Stimulated activated naive B cell treated with anti-CD40 and anti-IgM and Interleukin-4, amounts not matched to agents 10 μg/mL and 1 μg/mL and 100 μg/mL, for 72 hours (primary cell): ENCODE measurements at regions not wholly inside any gene's neighbourhood (a gene's known extent, or its start where the extent isn't known, plus 50 kb on each side); places are given as distances from the start of the nearest gene placed in this dataset.

ENCODE experiments used
- ATAC-seq, 2 donors: fragments of 150-1000 bp; cut with Tn5 transposase; replicated peaks; 2 replicates each; pipeline ENCODE4 v1.10.0; 2021; ENCODE audit warnings: moderate library complexity in 1 of 2
- DNase-seq: peaks from one replicate; pipeline ENCODE4 v3.0.0; 2021
- H3K27ac Mint-ChIP-seq: one replicate; pipeline ENCODE4 v1.8.0; 2022; ENCODE audit warnings: mild to moderate bottlenecking, mixed read lengths
- H3K27me3 Mint-ChIP-seq, 2 donors: one replicate each; pipeline ENCODE4 v1.8.0; 2022; ENCODE audit warnings: mixed read lengths in 2 of 2
- H3K36me3 Mint-ChIP-seq, 2 donors: one replicate each; pipeline ENCODE4 v1.8.0; 2022; ENCODE audit warnings: mixed read lengths in 2 of 2, mild to moderate bottlenecking in 1 of 2
- H3K4me1 Mint-ChIP-seq, 2 donors: one replicate each; pipeline ENCODE4 v1.8.0; 2022; ENCODE audit warnings: mixed read lengths in 2 of 2, mild to moderate bottlenecking in 1 of 2
- H3K4me3 Mint-ChIP-seq, 2 donors: one replicate each; pipeline ENCODE4 v1.8.0; 2022; ENCODE audit warnings: mild to moderate bottlenecking in 2 of 2, mixed read lengths in 2 of 2, moderate library complexity in 1 of 2
- H3K9me3 Mint-ChIP-seq, 2 donors: one replicate each; pipeline ENCODE4 v1.8.0; 2022; ENCODE audit warnings: mixed read lengths in 2 of 2, mild to moderate bottlenecking in 1 of 2

DNA sequence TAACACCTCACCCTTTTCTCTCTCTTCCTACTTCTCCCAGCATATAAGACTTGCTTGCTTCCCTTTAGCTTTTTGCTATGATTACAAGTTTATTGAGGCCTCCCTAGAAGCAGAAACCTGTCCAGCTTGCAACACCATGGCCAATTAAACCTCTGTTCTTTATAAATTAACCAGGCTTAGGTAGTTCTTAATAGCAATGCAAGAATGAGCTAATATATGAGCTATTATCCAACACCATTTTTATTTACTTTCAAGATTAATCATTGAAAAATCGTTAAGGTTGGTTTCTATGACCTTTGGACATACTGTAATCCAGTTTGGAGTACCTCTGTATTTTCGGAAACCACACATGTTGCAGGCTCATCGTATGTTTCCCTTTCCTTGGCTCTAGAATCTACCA, 643.1 kb downstream of the ZPLD1 start:
- Mint-ChIP-seq H3K27me3 (no peaks in the 10 kb centered on the region), H3K27ac (no peak overlapping the region)

DNA sequence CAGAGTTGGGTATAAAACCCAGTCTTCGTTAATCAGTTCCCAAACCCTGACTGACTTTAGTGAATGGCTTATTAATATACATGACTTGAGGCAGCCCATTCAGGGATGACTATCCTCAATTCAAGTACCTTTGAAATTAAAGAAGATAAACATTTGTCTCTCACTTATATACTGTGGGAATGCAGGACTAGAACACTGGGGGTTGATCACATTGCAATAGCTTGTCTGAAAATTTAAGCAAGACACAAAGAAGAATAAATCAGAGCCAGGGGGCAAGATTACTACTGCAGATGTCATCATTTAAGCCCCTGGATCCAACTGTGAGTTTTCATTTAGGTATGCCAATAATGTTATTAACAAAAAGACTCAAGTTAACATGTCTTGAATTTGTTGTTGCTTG, 647.7 kb downstream of the ZPLD1 start:
- H3K4me1 Mint-ChIP-seq = no peaks in the 10 kb centered on the region
- no peaks in the 10 kb centered on the region for H3K36me3 Mint-ChIP-seq
- ATAC-seq = no peak
- no peaks in the 10 kb centered on the region for H3K27me3 Mint-ChIP-seq
- no peaks in the 10 kb centered on the region for H3K9me3 Mint-ChIP-seq
- H3K4me3 Mint-ChIP-seq = no peak overlapping the region
- no peak for DNase-seq
- H3K27ac Mint-ChIP-seq = no peak overlapping the region

More for the DNA sequence above, 643.1 kb downstream of the ZPLD1 start:
- no peaks in the 10 kb centered on the region for H3K4me1 Mint-ChIP-seq
- no peaks in the 10 kb centered on the region for H3K36me3 Mint-ChIP-seq
- ATAC-seq (no peak), DNase-seq (no peak)
- no peak overlapping the region for H3K4me3 Mint-ChIP-seq
- H3K9me3 Mint-ChIP-seq = no peaks in the 10 kb centered on the region

- Mint-ChIP-seq H3K9me3 (no peaks in the 10 kb centered on the region), H3K4me1 (no peaks in the 10 kb centered on the region), H3K36me3 (no peaks in the 10 kb centered on the region), H3K27me3 (no peaks in the 10 kb centered on the region), H3K4me3 (no peak overlapping the region), H3K27ac (no peak overlapping the region)
- DNase-seq (no peak), ATAC-seq (no peak)
Measured at GRCh38 chr3:103083848-103084631, 649.2 kb downstream of the ZPLD1 start.

DNA sequence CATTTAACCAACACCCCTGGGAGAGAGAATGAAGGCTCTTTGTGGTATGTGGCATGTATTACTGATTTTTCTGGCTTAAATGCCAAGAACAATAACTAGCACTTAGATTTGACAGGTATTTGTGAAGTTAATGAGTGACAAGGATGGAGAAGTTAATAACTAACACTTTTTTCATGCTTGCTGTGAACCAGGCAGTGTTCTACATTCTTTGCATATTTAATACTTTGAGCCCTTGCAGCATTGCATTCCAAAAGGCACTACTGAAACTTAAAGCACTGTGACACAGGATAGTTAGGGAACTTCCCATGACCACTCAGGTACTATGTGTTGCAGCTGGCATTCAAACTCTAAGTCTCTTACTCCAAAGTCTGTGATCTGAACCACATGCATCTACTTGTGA, 650.6 kb downstream of the ZPLD1 start:
- H3K27ac Mint-ChIP-seq = no peak overlapping the region
- no peaks in the 10 kb centered on the region for H3K27me3 Mint-ChIP-seq
- H3K4me1 Mint-ChIP-seq = no peaks in the 10 kb centered on the region
- ATAC-seq (no peak), DNase-seq (no peak)
- H3K36me3 Mint-ChIP-seq = no peaks in the 10 kb centered on the region
- H3K9me3 Mint-ChIP-seq = no peaks in the 10 kb centered on the region
- no peak overlapping the region for H3K4me3 Mint-ChIP-seq

DNA sequence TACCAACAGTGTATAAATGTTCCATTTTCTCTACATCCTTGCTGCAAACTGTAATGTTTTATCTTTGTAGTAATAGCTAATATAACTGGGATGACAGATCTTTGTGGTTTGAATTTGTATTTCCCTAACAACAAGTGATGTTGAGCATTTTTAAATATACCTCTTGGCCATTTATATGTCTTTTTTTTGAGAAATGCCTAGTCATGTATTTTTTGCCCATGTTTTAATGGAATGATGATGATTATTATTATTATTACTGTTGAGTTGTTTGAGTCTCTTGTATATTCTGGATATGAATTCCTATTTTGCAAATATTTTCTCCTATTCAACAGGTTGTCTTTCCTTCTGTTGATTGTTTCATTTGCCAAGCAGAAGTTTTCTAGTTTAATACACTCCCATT, 654.9 kb downstream of the ZPLD1 start:
- H3K27ac Mint-ChIP-seq = no peak overlapping the region
- DNase-seq (no peak), ATAC-seq (no peak)
- no peaks in the 10 kb centered on the region for H3K27me3 Mint-ChIP-seq
- H3K36me3 Mint-ChIP-seq = no peaks in the 10 kb centered on the region
- peaks cover 0 to 2% of the 10 kb centered on the region in 2 donors for H3K9me3 Mint-ChIP-seq
- H3K4me3 Mint-ChIP-seq = no peak overlapping the region
- H3K4me1 Mint-ChIP-seq = no peaks in the 10 kb centered on the region

DNA sequence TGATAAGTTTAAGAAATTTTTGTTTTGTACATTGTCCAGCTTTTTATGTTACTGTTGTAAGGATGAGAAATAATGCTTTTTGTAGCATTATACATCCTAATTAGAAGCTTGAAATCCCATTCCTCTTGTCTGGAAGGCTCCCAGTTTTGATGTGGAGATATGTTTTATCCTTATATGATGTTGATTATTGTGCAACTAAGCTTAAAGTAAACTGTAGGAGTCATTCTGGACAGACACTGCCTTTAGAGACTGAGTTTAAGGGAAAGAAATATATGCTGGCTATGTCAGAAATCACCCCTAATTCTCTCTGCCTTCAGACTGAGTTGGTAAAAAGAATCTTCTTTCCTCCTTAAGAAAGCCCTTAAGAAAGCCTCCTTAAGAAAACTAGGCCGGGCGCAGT, 670.4 kb downstream of the ZPLD1 start:
- Mint-ChIP-seq H3K4me3 (no peak overlapping the region), H3K27ac (no peak overlapping the region), H3K9me3 (peaks cover 0 to under 1% of the 10 kb centered on the region in 2 donors), H3K36me3 (no peaks in the 10 kb centered on the region), H3K27me3 (no peaks in the 10 kb centered on the region), H3K4me1 (no peaks in the 10 kb centered on the region)
- no peak for DNase-seq
- ATAC-seq = no peak

DNA sequence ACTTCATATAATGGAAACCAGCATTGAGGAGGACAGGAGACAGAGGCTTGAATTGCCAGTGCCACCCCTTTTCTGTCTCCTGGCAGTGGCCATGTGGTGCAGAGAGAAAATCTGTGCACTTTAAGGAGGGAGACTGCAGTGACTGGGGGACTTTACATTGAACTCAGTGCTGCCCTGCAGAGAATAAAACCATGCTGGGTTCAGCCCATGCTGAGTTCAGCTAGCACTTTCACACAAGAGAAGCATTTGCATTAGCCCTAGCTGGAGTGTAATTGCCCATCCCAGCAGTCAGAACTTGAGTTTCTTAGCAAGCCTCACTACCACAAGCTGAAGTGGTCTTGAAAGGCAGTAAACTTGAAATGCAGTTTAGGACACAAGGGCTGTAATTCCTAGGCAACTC, 677.5 kb downstream of the ZPLD1 start:
- H3K4me3 Mint-ChIP-seq = no peak overlapping the region
- no peaks in the 10 kb centered on the region for H3K27me3 Mint-ChIP-seq

GRCh38 chr3:103126115-103126514, 691.3 kb downstream of the ZPLD1 start:
- H3K36me3 Mint-ChIP-seq = no peaks in the 10 kb centered on the region
- H3K4me1 Mint-ChIP-seq = no peaks in the 10 kb centered on the region
- no peak overlapping the region for H3K27ac Mint-ChIP-seq
- peaks cover 0 to 4% of the 10 kb centered on the region in 2 donors for H3K9me3 Mint-ChIP-seq
- H3K27me3 Mint-ChIP-seq = no peaks in the 10 kb centered on the region
- DNase-seq (no peak), ATAC-seq (no peak)
- H3K4me3 Mint-ChIP-seq = no peak overlapping the region

More for the DNA sequence above, 677.5 kb downstream of the ZPLD1 start:
- Mint-ChIP-seq H3K36me3 (no peaks in the 10 kb centered on the region), H3K9me3 (no peaks in the 10 kb centered on the region), H3K4me1 (no peaks in the 10 kb centered on the region), H3K27ac (no peak overlapping the region)
- ATAC-seq = no peak
- DNase-seq = no peak

- Mint-ChIP-seq H3K36me3 (no peaks in the 10 kb centered on the region), H3K9me3 (peaks cover 0 to 4% of the 10 kb centered on the region in 2 donors), H3K4me3 (no peak overlapping the region), H3K27me3 (no peaks in the 10 kb centered on the region), H3K27ac (no peak overlapping the region), H3K4me1 (no peaks in the 10 kb centered on the region)
- ATAC-seq = no peak
- DNase-seq = no peak
Measured at GRCh38 chr3:103127098-103127630, 692.3 kb downstream of the ZPLD1 start.

DNA sequence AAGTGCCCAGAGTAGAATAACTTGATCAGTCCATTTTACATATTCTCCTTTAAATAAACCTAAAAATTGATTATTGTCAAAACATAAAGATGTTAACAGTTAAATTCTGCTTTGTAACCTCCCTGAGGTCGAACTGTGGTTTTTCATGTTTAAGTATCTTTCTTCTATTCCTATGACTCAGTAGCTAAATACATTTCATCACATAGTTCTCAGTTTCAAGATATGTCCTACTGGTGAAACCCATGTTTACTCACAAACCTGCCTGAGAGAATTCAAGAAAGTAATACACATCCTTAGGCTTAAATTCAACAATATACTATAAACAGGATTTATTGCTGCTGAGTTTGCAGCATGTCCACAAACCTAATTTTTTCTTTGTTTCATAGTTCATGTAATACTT, 692.9 kb downstream of the ZPLD1 start:
- H3K27ac Mint-ChIP-seq = no peak overlapping the region
- H3K27me3 Mint-ChIP-seq = no peaks in the 10 kb centered on the region
- peaks cover 0 to 4% of the 10 kb centered on the region in 2 donors for H3K9me3 Mint-ChIP-seq
- no peaks in the 10 kb centered on the region for H3K36me3 Mint-ChIP-seq
- no peak for ATAC-seq
- no peaks in the 10 kb centered on the region for H3K4me1 Mint-ChIP-seq
- H3K4me3 Mint-ChIP-seq = no peak overlapping the region
- DNase-seq = no peak

- peaks cover 0 to 4% of the 10 kb centered on the region in 2 donors for H3K9me3 Mint-ChIP-seq
- H3K36me3 Mint-ChIP-seq = no peaks in the 10 kb centered on the region
- ATAC-seq (no peak), DNase-seq (no peak)
- H3K4me3 Mint-ChIP-seq = no peak overlapping the region
- no peaks in the 10 kb centered on the region for H3K4me1 Mint-ChIP-seq
- no peak overlapping the region for H3K27ac Mint-ChIP-seq
- H3K27me3 Mint-ChIP-seq = no peaks in the 10 kb centered on the region
Measured at GRCh38 chr3:103134023-103134724, 699.4 kb downstream of the ZPLD1 start.

- no peak overlapping the region for H3K27ac Mint-ChIP-seq
- no peak overlapping the region for H3K4me3 Mint-ChIP-seq
- no peaks in the 10 kb centered on the region for H3K9me3 Mint-ChIP-seq
- ATAC-seq = no peak
- H3K27me3 Mint-ChIP-seq = no peaks in the 10 kb centered on the region
- no peaks in the 10 kb centered on the region for H3K36me3 Mint-ChIP-seq
- no peak for DNase-seq
- H3K4me1 Mint-ChIP-seq = no peaks in the 10 kb centered on the region
Measured at GRCh38 chr3:103136621-103137020, 701.8 kb downstream of the ZPLD1 start.

- no peak for ATAC-seq
- no peaks in the 10 kb centered on the region for H3K9me3 Mint-ChIP-seq
- H3K27me3 Mint-ChIP-seq = no peaks in the 10 kb centered on the region
- no peak overlapping the region for H3K27ac Mint-ChIP-seq
- H3K4me3 Mint-ChIP-seq = no peak overlapping the region
- no peaks in the 10 kb centered on the region for H3K4me1 Mint-ChIP-seq
- DNase-seq = no peak
- H3K36me3 Mint-ChIP-seq = no peaks in the 10 kb centered on the region
Measured at GRCh38 chr3:103137830-103138229, 703.0 kb downstream of the ZPLD1 start.

GRCh38 chr3:103158183-103158582, 723.4 kb downstream of the ZPLD1 start:
- no peaks in the 10 kb centered on the region for H3K9me3 Mint-ChIP-seq
- H3K4me1 Mint-ChIP-seq = no peaks in the 10 kb centered on the region
- DNase-seq (no peak), ATAC-seq (no peak)
- H3K4me3 Mint-ChIP-seq = no peak overlapping the region
- no peak overlapping the region for H3K27ac Mint-ChIP-seq
- no peaks in the 10 kb centered on the region for H3K27me3 Mint-ChIP-seq
- no peaks in the 10 kb centered on the region for H3K36me3 Mint-ChIP-seq

DNA sequence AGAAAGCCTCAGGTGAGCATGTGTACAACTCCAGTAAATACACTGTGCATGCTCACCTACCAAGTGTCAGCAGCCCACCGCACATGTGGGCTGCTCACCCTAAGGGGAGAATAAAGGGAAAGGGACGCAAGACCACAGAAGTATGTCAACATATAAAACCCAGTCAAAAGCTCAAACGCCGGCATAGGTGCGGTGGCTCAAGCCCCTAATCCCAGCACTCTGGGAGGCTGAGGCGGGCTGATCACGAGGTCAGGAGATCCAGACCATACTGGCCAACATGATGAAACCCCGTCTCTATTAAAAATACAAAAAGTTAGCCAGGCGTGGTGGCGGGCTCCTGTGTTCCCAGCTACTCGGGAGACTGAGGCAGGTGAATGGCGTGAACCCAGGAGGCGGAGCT, 732.1 kb downstream of the ZPLD1 start:
- no peaks in the 10 kb centered on the region for H3K27me3 Mint-ChIP-seq
- H3K9me3 Mint-ChIP-seq = peaks cover 2 to 3% of the 10 kb centered on the region in 2 donors
- ATAC-seq (no peak), DNase-seq (no peak)
- no peaks in the 10 kb centered on the region for H3K4me1 Mint-ChIP-seq
- H3K36me3 Mint-ChIP-seq = no peaks in the 10 kb centered on the region
- no peak overlapping the region for H3K4me3 Mint-ChIP-seq
- no peak overlapping the region for H3K27ac Mint-ChIP-seq
